GM19351 (cell line): ENCODE measurements at regions not wholly inside any gene's neighbourhood (a gene's known extent, or its start where the extent isn't known, plus 50 kb on each side); places are given as distances from the start of the nearest gene placed in this dataset.

Source experiments
- ATAC-seq: cut with Tn5 transposase; IDR thresholded peaks from one replicate; pipeline ENCODE4 v1.9.1; 2021; ENCODE audit warnings: mild to moderate bottlenecking, moderate library complexity; ENCODE audit not compliant: unreplicated experiment

DNA sequence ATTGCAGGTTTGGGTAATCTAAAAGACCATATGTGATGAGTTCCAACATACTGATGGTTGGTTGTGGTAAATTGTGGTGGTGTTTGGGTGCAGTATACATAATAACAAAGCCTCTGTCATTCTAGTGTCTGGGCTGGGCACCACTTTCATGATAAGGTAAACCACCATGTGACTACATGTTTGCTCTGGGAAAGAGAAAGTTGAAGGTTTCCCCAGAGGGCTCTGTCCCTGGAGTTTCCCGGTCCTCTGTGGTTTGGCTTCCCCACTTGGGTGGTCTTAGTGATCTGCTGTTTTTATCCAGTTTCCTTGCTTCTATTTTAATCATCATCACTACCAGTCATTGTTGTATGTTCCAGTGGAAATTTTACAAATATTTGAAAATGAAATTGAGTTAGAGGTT is 55.9 kb upstream of the TSPAN2 start:
- ATAC-seq, result no peak

DNA sequence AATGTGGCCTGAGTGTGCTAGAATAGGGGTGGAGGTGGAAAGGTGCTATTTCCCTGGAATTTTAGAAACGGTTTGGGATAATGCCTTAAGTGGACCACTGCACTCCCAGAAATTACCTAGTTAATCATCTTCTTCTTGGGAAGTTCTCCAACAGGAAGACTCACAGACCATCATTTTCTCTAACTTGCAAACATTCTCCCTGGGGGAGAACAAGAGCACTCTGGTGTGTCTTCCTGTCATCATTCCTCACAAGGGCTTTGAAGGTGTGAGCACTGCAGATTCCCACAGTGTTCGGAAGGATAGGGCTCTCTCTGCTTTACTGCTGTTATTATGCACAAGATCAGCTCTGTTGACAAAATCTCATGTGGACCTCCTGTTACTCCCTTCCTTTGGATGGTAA is 54.9 kb upstream of the TSPAN2 start:
- no peak for ATAC-seq

DNA sequence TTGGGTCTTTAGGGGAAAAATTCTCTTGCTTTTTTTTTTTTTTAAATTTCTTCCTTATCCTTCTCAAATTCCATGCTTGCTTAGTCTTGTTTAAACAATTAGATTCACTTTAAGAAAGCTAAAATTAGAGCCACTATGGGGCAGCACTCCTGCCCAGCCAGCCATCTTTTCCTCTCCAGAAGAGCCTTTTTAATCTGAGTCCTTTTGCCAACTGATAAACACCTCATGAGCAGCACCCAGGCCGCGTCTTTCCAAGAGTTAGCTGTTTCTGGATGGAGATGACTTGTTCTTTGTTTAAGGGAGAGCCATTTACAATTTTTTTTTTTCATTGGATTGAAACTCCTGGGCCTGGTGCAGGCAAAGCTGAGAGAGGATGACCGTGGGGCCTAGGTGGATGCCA is 53.3 kb upstream of the TSPAN2 start:
- no peak for ATAC-seq

DNA sequence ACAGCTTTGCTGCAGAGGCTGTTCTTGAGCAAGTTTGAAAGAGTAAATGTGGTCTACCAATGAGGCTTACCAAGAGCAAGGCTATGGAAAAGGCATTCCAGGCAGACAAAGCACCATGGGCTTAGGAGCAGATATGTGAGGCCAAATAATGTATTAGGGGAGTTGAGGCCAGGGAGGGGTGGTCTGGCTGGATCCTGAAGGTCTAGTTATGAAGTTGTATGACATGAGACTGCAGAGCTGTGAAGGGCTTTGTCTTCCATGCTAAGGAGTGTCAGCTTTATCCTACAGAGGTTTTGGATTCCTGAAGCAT is 51.8 kb upstream of the TSPAN2 start:
- no peak for ATAC-seq

DNA sequence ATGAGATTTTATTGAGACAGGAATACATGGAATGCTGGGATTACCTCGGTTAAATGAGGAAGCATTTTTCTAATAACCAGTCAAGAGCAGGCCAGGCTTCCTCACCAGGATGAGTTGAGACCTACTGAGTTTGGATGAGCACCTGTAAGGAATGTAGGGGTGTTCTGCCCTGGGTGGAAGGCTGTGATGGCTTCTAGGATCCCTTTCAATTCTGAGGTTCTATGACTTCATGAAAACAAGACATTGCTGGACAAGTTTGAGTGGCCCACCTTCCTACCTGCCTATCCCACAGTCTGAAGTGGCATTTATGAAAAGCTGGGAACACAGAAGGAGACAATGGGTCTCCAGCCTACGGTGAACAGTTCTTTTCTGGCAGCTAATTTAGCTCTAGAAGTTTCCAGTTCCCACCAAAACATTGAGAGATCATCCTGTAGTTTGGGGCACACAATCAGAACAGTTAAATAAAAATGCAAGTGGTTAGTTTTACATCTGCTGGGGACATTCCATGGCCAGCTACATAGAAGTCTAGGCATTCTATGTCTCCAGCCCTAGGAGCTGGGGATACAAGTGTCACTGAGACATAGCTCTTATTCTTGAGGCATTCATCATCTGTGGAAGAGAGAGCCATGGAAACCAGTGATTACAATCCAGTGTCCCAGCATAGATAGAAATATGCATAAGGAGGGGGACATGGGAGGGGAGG is 51.3 kb upstream of the TSPAN2 start:
- no peak for ATAC-seq

DNA sequence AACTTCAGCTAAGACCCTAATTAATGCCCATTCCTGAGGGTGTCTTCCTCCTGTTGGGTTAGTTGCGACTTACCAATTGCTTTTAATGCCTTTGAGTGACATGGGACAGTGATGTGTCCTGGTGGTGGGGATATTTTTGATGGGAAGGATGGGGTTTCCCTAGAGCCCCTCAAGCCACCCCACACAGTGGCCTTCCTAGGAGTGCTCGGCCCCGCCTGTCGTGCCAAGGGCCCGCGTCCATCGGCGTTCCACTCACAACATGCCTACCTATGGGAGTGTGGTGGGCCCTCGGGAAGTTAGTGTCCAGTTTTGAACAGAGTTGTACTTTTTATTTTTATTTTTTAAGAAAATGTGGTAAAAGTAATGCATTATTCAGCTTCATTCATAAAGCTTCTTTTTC is 50.1 kb upstream of the TSPAN2 start:
- no peak for ATAC-seq
